Ascending aorta (tissue), 2 donors: ENCODE measurements at regions not wholly inside any gene's neighbourhood (a gene's known extent, or its start where the extent isn't known, plus 50 kb on each side); places are given as distances from the start of the nearest gene placed in this dataset.
"Not testable (repeated sequence)": the region's sequence is repeated elsewhere in the genome, so short reads cannot be mapped to it uniquely, and the experiment has no call there.

Experiments used
- DNase-seq, 2 donors: peaks; one replicate each; pipeline ENCODE4 v3.0.0-alpha.2; 2019; ENCODE audit warnings: low spot score in 2 of 2
- H3K27ac ChIP-seq, 2 donors: fragments of 200-600 bp; sonication (generic); one replicate each; pipeline ENCODE4 v1.5.1; 2016 to 2017; ENCODE audit warnings: mild to moderate bottlenecking in 1 of 2
- H3K27me3 ChIP-seq: fragments of 200-600 bp; sonication (generic); one replicate; pipeline ENCODE4 v1.5.1; 2017
- H3K36me3 ChIP-seq, 2 donors: fragments of 200-600 bp; sonication (generic); one replicate each; pipeline ENCODE4 v1.5.1; 2016
- H3K4me1 ChIP-seq, 2 donors: fragments of 200-600 bp; sonication (generic); one replicate each; pipeline ENCODE4 v1.5.1; 2016 to 2017; ENCODE audit warnings: mild to moderate bottlenecking in 1 of 2
- H3K4me3 ChIP-seq, 2 donors: fragments of 200-600 bp; sonication (generic); one replicate each; pipeline ENCODE4 v1.5.1; 2016 to 2017; ENCODE audit warnings: mild to moderate bottlenecking in 1 of 2
- H3K9me3 ChIP-seq, 2 donors: fragments of 200-600 bp; sonication (generic); one replicate each; pipeline ENCODE4 v1.5.1; 2016
- intact Hi-C: fragments of 100-400 bp; cut with DNase I; formaldehyde crosslinking; loops from one replicate; pipeline ENCODE4 v1.15.1; 2023
- TF ChIP-seq, protein P1 (sequence below), 3 experiments: fragments of 200-600 bp in 2 of 3; fragments of 450-650 bp in 1 of 3; sonication (generic) in 2 of 3; IDR thresholded peaks; one replicate each; pipeline ENCODE4 v1.5.1; 2016 to 2019; ENCODE audit warnings: antibody characterized with exemption in 3 of 3, mild to moderate bottlenecking in 1 of 3, moderate library complexity in 1 of 3

DNA sequence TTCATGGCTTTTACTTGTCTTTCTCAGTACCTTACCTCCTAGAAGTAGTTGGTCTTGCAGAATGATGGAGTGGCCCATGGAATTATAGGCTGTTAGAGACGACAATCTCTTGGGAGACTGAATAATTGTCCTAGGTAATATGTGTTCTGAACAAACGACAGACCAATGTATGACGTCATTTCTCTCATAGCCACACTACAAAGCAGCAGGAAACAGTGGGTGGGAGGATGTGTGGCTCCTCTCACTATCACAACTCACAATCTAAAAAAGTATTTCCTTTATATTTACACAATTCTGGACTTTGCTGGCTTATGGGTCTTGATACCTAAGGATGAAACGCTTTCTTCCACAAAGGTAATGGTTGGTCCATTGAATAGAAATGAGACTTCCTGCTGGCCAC lies 183.9 kb downstream of the TOX3 start:
- TF ChIP-seq, protein P1, sequence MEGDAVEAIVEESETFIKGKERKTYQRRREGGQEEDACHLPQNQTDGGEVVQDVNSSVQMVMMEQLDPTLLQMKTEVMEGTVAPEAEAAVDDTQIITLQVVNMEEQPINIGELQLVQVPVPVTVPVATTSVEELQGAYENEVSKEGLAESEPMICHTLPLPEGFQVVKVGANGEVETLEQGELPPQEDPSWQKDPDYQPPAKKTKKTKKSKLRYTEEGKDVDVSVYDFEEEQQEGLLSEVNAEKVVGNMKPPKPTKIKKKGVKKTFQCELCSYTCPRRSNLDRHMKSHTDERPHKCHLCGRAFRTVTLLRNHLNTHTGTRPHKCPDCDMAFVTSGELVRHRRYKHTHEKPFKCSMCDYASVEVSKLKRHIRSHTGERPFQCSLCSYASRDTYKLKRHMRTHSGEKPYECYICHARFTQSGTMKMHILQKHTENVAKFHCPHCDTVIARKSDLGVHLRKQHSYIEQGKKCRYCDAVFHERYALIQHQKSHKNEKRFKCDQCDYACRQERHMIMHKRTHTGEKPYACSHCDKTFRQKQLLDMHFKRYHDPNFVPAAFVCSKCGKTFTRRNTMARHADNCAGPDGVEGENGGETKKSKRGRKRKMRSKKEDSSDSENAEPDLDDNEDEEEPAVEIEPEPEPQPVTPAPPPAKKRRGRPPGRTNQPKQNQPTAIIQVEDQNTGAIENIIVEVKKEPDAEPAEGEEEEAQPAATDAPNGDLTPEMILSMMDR (IDR thresholded peaks at IDR 0.05) = no peak
- H3K9me3 ChIP-seq = no peaks in the 10 kb centered on the region
- H3K4me1 ChIP-seq = no peaks in the 10 kb centered on the region
- H3K4me3 ChIP-seq = no peak overlapping the region
- H3K36me3 ChIP-seq = no peaks in the 10 kb centered on the region
- no peak overlapping the region for H3K27ac ChIP-seq
- intact Hi-C loops = no loop called here
- H3K27me3 ChIP-seq = no peaks in the 10 kb centered on the region
- no peak for DNase-seq

DNA sequence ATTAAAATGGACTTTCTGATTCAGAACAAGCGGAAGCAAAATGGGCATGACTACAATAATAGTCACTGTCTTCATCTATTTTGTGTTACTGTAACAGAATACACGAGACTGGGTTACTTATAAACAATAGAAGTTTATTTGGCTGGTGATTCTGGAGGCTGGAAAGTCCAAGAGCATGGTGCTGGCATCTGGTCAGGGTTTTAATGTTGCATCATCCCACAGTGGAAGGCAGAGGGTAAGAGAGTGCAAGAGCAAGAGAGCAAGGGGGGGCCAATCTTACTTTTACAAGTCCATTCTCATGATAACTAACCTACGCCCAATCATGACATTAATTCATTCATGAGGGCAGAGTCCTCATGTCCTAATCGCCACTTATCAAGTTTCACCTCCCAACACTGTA lies 189.2 kb downstream of the TOX3 start:
- Histone ChIP-seq H3K4me3 (no peak overlapping the region), H3K36me3 (no peaks in the 10 kb centered on the region), H3K9me3 (no peaks in the 10 kb centered on the region), H3K27ac (no peak overlapping the region), H3K4me1 (no peaks in the 10 kb centered on the region), H3K27me3 (no peaks in the 10 kb centered on the region)
- TF ChIP-seq, protein P1 (IDR thresholded peaks at IDR 0.05) = no peak
- no peak for DNase-seq
- intact Hi-C loops = no loop called here

DNA sequence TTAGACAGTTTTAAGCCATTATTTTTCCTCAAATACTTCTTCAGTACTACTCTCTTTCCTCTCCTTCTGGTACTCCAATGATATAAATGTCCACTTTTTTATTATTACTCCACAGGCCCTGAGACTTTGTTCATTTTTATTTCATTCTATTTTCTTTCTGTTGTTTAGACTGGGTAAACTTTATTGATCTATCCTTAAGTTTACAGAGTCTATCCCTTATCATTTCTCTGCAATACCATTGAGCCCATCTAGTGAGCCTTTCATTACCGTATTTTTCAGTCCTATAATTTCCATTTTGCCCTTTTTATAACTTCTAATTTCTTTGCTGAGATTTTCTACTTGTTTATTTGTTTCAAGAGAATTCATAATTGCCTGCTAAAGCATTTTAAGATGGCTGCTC lies 193.7 kb downstream of the TOX3 start:
- DNase-seq = no peak
- H3K9me3 ChIP-seq = no peaks in the 10 kb centered on the region
- TF ChIP-seq, protein P1 (IDR thresholded peaks at IDR 0.05) = no peak
- no peaks in the 10 kb centered on the region for H3K36me3 ChIP-seq
- H3K4me1 ChIP-seq = no peaks in the 10 kb centered on the region
- intact Hi-C loops = no loop called here
- no peak overlapping the region for H3K27ac ChIP-seq
- no peak overlapping the region for H3K4me3 ChIP-seq
- no peaks in the 10 kb centered on the region for H3K27me3 ChIP-seq

DNA sequence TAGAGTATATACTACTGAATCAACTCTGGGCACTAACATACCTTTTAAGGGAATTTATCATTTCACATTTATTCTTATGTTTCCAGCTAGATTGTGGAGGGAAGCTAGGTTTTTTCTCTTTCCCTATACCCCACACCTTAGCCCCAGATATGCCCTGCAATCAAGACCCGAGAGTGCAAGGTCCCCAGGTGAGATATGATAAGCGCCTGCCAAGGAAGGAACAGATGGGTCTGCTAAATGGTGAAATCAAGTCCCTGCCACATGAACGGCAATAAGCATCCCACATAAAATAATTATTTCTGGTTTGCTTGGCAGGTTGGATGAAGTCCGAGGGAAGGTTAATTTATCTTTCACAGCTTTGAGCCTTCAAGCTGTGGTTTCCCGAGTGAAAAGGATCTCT lies 195.5 kb downstream of the TOX3 start:
- TF ChIP-seq, protein P1 (IDR thresholded peaks at IDR 0.05) = no peak
- Histone ChIP-seq H3K4me1 (no peaks in the 10 kb centered on the region), H3K36me3 (no peaks in the 10 kb centered on the region), H3K9me3 (no peaks in the 10 kb centered on the region), H3K4me3 (no peak overlapping the region), H3K27ac (no peak overlapping the region), H3K27me3 (no peaks in the 10 kb centered on the region)
- no peak for DNase-seq
- intact Hi-C loops = no loop called here

DNA sequence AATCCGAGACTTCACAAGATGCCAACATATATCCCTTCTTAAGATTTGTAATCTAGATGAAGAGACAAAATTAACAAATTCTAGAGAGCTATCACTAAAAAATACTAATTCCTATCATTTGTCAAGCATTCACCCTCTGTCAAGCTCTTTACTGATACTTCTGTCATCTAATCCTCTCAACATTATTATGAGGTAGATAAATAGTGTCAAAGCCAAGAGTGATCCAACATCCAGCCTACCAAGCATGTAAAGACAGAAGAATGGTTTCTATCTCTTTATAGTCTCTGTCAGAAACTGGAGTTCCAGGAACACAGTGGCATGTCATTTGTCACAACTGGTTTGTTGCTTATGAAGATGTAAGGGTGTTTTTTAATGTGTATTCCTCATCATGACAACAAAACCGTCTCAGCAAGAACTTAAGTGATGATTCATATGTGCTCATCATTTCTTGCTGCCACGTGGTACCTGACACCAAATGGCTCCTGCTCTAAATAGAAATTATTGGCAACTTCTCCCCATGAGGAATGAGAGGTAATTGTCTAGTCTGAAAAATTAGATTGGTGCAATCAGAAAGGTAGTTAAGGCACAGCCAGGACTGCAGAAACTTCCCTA lies 196.8 kb downstream of the TOX3 start:
- Histone ChIP-seq H3K4me1 (no peaks in the 10 kb centered on the region), H3K9me3 (no peaks in the 10 kb centered on the region), H3K4me3 (no peak overlapping the region), H3K27ac (no peak overlapping the region), H3K36me3 (no peaks in the 10 kb centered on the region), H3K27me3 (no peaks in the 10 kb centered on the region)
- TF ChIP-seq, protein P1 (IDR thresholded peaks at IDR 0.05) = no peak
- DNase-seq = no peak
- intact Hi-C loops = no loop called here

DNA sequence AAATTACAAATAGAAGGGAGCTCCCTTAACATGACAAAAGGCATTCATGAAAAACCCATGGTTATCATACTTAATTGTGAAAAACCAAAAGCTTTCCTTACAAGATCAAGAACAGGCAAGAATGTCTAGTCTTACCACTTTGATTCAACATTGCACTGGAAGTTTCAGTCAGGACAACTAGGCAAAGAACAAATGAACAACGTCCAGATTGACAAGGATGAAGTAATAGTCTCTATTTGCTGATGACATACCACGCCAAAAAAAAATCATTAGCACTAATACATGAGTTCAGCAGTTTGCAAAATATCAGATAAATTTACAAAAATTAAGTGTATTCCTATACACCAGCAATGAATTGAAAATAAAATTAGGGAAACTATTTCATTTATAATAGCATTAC lies 200.2 kb downstream of the TOX3 start:
- H3K36me3 ChIP-seq = no peaks in the 10 kb centered on the region
- H3K27me3 ChIP-seq = no peaks in the 10 kb centered on the region
- DNase-seq = no peak
- no peaks in the 10 kb centered on the region for H3K4me1 ChIP-seq
- TF ChIP-seq, protein P1 (IDR thresholded peaks at IDR 0.05) = no peak
- H3K4me3 ChIP-seq = no peak overlapping the region
- no peaks in the 10 kb centered on the region for H3K9me3 ChIP-seq
- intact Hi-C loops = no loop called here
- no peak overlapping the region for H3K27ac ChIP-seq

DNA sequence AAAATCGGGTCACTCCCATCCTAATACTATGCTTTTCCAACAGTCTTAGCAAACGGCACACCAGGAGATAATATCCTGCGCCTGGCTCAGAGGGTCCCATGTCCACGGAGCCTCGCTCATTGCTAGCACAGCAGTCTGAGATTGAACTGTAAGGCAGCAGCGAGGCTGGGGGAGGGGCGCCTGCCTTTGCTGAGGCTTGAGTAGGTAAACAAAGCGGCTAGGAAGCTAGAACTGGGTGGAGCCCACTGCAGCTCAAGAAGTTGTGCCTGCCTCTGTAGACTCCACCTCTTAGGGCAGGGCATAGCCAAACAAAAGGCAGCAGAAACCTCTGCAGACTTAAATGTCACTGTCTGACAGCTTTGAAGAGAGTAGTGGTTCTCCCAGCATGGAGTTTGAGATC lies 213.3 kb downstream of the TOX3 start:
- H3K9me3 ChIP-seq, H3K27me3 ChIP-seq, H3K4me1 ChIP-seq, DNase-seq, H3K27ac ChIP-seq, H3K4me3 ChIP-seq, H3K36me3 ChIP-seq, intact Hi-C loops: not testable (repeated sequence)
